ENCODE measurements at regions not wholly inside any gene's neighbourhood (a gene's known extent, or its start where the extent isn't known, plus 50 kb on each side); places are given as distances from the start of the nearest gene placed in this dataset.

GRCh38 chr2:239516954-239517305, 116.1 kb upstream of the HDAC4 start:
- Histone ChIP-seq H3K36me3 (ENCODE audit: control insufficient read depth, insufficient read depth, low read length) (no peaks in the 10 kb centered on the region), H3K27me3 (ENCODE audit: control insufficient read depth, insufficient read depth, low read length) (no peaks in the 10 kb centered on the region), H3K4me3 (ENCODE audit: low read length) (no peak overlapping the region), H3K9me3 (ENCODE audit: control insufficient read depth, insufficient read depth, low read length) (peaks cover 4% of the 10 kb centered on the region), H3K4me1 (ENCODE audit: control insufficient read depth, insufficient read depth, low read length) (no peaks in the 10 kb centered on the region), H3K27ac (ENCODE audit: low read length) (no peak overlapping the region)
- Mint-ChIP-seq H3K36me3 (no peaks in the 10 kb centered on the region), H3K9me3 (peaks cover 0 to 2% of the 10 kb centered on the region in 2 donors), H3K4me3 (no peak overlapping the region), H3K27ac (no peak overlapping the region), H3K27me3 (ENCODE audit: low read depth in 2 of 2) (peaks cover 0 to 2% of the 10 kb centered on the region in 2 donors), H3K4me1 (peaks cover 0 to 5% of the 10 kb centered on the region in 2 donors)
- DNase-seq: no peak
- ATAC-seq: no peak
- 92% methylated on average over 11 of the region's 11 CpGs for WGBS (ENCODE audit: insufficient coverage)
- intact Hi-C loops (cut with micrococcal nuclease): no loop called here
- TF ChIP-seq, protein P1, sequence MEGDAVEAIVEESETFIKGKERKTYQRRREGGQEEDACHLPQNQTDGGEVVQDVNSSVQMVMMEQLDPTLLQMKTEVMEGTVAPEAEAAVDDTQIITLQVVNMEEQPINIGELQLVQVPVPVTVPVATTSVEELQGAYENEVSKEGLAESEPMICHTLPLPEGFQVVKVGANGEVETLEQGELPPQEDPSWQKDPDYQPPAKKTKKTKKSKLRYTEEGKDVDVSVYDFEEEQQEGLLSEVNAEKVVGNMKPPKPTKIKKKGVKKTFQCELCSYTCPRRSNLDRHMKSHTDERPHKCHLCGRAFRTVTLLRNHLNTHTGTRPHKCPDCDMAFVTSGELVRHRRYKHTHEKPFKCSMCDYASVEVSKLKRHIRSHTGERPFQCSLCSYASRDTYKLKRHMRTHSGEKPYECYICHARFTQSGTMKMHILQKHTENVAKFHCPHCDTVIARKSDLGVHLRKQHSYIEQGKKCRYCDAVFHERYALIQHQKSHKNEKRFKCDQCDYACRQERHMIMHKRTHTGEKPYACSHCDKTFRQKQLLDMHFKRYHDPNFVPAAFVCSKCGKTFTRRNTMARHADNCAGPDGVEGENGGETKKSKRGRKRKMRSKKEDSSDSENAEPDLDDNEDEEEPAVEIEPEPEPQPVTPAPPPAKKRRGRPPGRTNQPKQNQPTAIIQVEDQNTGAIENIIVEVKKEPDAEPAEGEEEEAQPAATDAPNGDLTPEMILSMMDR (IDR thresholded peaks at IDR 0.05): no peak

- H3K4me3 Mint-ChIP-seq: no peak overlapping the region
- peaks cover 0 to 5% of the 10 kb centered on the region in 2 donors for H3K4me1 Mint-ChIP-seq
- Histone ChIP-seq H3K4me1 (ENCODE audit: control insufficient read depth, insufficient read depth, low read length) (no peaks in the 10 kb centered on the region), H3K27ac (ENCODE audit: low read length) (no peak overlapping the region), H3K36me3 (ENCODE audit: control insufficient read depth, insufficient read depth, low read length) (no peaks in the 10 kb centered on the region), H3K9me3 (ENCODE audit: control insufficient read depth, insufficient read depth, low read length) (peaks cover 4% of the 10 kb centered on the region), H3K4me3 (ENCODE audit: low read length) (no peak overlapping the region), H3K27me3 (ENCODE audit: control insufficient read depth, insufficient read depth, low read length) (no peaks in the 10 kb centered on the region)
- H3K27me3 Mint-ChIP-seq (ENCODE audit: low read depth in 2 of 2): peaks cover 0 to 2% of the 10 kb centered on the region in 2 donors
- ATAC-seq (no peak), DNase-seq (no peak)
- peaks cover 0 to 2% of the 10 kb centered on the region in 2 donors for H3K9me3 Mint-ChIP-seq
- intact Hi-C loops (cut with micrococcal nuclease): no loop called here
- no peak overlapping the region for H3K27ac Mint-ChIP-seq
- no peaks in the 10 kb centered on the region for H3K36me3 Mint-ChIP-seq
- TF ChIP-seq, protein P1 (IDR thresholded peaks at IDR 0.05): no peak
- WGBS (ENCODE audit: insufficient coverage): 76% methylated on average over 13 of the region's 13 CpGs
Observed at GRCh38 chr2:239516286-239516953, 115.6 kb upstream of the HDAC4 start.

DNA sequence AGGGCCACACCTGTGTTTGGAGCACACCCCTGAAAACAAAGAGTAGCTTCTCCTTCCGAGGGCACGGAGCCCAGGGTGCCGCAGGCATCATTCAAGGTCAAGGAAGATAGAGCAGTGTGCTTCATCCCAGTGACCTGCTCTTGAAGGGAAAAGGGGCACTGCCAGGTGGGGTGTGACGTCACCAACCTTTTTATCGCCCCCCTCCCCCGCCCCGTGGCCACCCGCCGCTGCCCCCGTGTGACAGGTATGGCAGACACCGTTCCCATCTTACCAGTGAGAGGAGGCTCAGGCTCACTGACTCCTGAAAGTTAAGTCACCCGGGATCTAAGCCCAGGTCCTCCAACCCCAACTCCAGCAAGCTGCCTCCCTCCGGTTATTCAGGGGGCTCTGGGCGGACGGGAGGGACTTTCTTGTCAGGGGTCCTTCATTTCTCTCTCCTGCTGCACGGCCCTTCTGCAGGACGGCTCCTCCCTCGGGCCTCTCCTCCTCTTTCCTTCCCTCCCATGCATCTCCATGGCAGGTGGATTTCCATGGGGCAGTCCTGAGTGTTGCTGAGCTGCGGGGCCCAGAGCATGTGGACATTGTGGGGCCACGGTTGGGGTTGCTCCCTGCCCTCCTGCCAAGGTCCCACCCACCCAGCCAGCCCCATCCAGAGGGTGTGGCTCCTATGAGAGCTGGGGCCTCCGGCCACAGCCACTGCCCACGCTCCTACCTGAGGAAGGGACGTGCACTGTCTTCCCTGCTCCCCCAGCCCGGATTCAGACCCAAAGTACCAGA, 114.1 kb upstream of the HDAC4 start:
- Histone ChIP-seq H3K27ac (ENCODE audit: low read length) (no peak overlapping the region), H3K27me3 (ENCODE audit: control insufficient read depth, insufficient read depth, low read length) (no peaks in the 10 kb centered on the region), H3K9me3 (ENCODE audit: control insufficient read depth, insufficient read depth, low read length) (peaks cover 4% of the 10 kb centered on the region), H3K36me3 (ENCODE audit: control insufficient read depth, insufficient read depth, low read length) (no peaks in the 10 kb centered on the region), H3K4me1 (ENCODE audit: control insufficient read depth, insufficient read depth, low read length) (no peaks in the 10 kb centered on the region), H3K4me3 (ENCODE audit: low read length) (no peak overlapping the region)
- TF ChIP-seq, protein P1 (IDR thresholded peaks at IDR 0.05): no peak
- intact Hi-C loops (cut with micrococcal nuclease): no loop called here
- no peak overlapping the region for H3K4me3 Mint-ChIP-seq
- no peak for ATAC-seq
- H3K9me3 Mint-ChIP-seq: peaks cover 0 to 2% of the 10 kb centered on the region in 2 donors
- H3K36me3 Mint-ChIP-seq: no peaks in the 10 kb centered on the region
- 89% methylated on average over 24 of the region's 24 CpGs for WGBS (ENCODE audit: insufficient coverage)
- no peak overlapping the region for H3K27ac Mint-ChIP-seq
- peaks cover 0 to 2% of the 10 kb centered on the region in 2 donors for H3K27me3 Mint-ChIP-seq (ENCODE audit: low read depth in 2 of 2)
- DNase-seq: no peak
- H3K4me1 Mint-ChIP-seq: peaks cover 0 to 5% of the 10 kb centered on the region in 2 donors
